Tibial artery (tissue), 4 donors: ENCODE measurements at regions not wholly inside any gene's neighbourhood (a gene's known extent, or its start where the extent isn't known, plus 50 kb on each side); places are given as distances from the start of the nearest gene placed in this dataset.

Source experiments
- DNase-seq, 2 donors: peaks; one replicate each; pipeline ENCODE4 v3.0.0-alpha.2; 2019
- H3K27ac ChIP-seq, 2 donors: fragments of 200-600 bp; sonication (generic) in 1 of 2; 1 replicate in 1 of 2; 2 replicates in 1 of 2; pipeline ENCODE4 v1.5.1; 2018 to 2019; ENCODE audit warnings: mild to moderate bottlenecking in 1 of 2
- H3K27me3 ChIP-seq, 2 donors: fragments of 200-600 bp; sonication (generic) in 1 of 2; one replicate each; pipeline versions ENCODE4 v1.5.1 to v1.6.0; 2016 to 2019
- H3K36me3 ChIP-seq, 3 donors: fragments of 200-600 bp; sonication (generic) in 2 of 3; one replicate each; pipeline ENCODE4 v1.5.1; 2016 to 2019; ENCODE audit warnings: mild to moderate bottlenecking in 2 of 3
- H3K4me1 ChIP-seq, 4 donors: fragments of 200-600 bp; sonication (generic) in 2 of 4; 1 replicate in 3 of 4; 2 replicates in 1 of 4; pipeline ENCODE4 v1.5.1; 2016 to 2019
- H3K4me3 ChIP-seq, 2 donors: fragments of 200-600 bp; sonication (generic) in 1 of 2; 1 replicate in 1 of 2; 2 replicates in 1 of 2; pipeline ENCODE4 v1.5.1; 2018 to 2019; ENCODE audit warnings: mild to moderate bottlenecking in 2 of 2
- H3K9me3 ChIP-seq, 3 donors: fragments of 200-600 bp; sonication (generic) in 1 of 3; one replicate each; pipeline ENCODE4 v1.5.1; 2016 to 2019
- CTCF ChIP-seq, 2 experiments: fragments of 200-600 bp in 1 of 2; fragments of 450-650 bp in 1 of 2; IDR thresholded peaks; one replicate each; pipeline ENCODE4 v1.5.1; 2017 to 2019; ENCODE audit warnings: antibody characterized with exemption in 2 of 2, mild to moderate bottlenecking in 1 of 2, moderate library complexity in 1 of 2
- intact Hi-C: fragments of 100-400 bp; cut with DNase I; formaldehyde crosslinking; loops from one replicate; pipeline ENCODE4 v1.15.0; 2023; ENCODE audit warnings: low total_unique reads

GRCh38 chr17:52524096-52524637, 365.7 kb upstream of the CA10 start:
- TF ChIP-seq CTCF (IDR thresholded peaks at IDR 0.05) = no peak
- Histone ChIP-seq H3K9me3 (no peaks in the 10 kb centered on the region), H3K4me3 (no peak overlapping the region), H3K36me3 (no peaks in the 10 kb centered on the region), H3K27me3 (no peaks in the 10 kb centered on the region), H3K4me1 (no peaks in the 10 kb centered on the region), H3K27ac (no peak overlapping the region)
- intact Hi-C loops = no loop called here
- no peak for DNase-seq

DNA sequence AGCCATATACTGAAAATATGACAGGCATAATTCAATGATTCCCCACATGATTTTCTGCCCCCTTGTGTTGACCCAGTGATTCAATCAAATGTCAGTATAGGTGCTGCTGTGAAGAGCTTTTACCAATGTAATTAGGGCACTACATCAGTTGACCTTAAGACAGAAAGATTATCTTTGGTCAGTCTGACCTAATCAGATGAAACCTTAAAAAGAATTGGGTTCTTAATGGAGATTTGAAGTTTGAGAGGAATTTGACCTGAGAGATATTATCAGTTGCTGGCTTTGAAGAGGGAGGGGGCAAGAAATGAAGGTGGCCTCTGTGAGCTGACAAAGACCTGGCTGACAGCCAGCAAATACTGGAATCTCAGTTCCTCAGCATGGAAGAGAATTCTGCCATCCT, 358.7 kb upstream of the CA10 start:
- no peaks in the 10 kb centered on the region for H3K27me3 ChIP-seq
- intact Hi-C loops = no loop called here

GRCh38 chr17:52515927-52516326, 357.4 kb upstream of the CA10 start:
- H3K4me1 ChIP-seq = no peaks in the 10 kb centered on the region
- DNase-seq = no peak
- intact Hi-C loops = no loop called here

More for the DNA sequence above, 358.7 kb upstream of the CA10 start:
- Histone ChIP-seq H3K36me3 (no peaks in the 10 kb centered on the region), H3K9me3 (no peaks in the 10 kb centered on the region), H3K4me1 (no peaks in the 10 kb centered on the region), H3K4me3 (no peak overlapping the region), H3K27ac (no peak overlapping the region)
- no peak for DNase-seq
- TF ChIP-seq CTCF (IDR thresholded peaks at IDR 0.05) = no peak

GRCh38 chr17:52505601-52506000, 347.1 kb upstream of the CA10 start:
- Histone ChIP-seq H3K4me1 (no peaks in the 10 kb centered on the region), H3K27me3 (no peaks in the 10 kb centered on the region), H3K27ac (no peak overlapping the region), H3K9me3 (no peaks in the 10 kb centered on the region), H3K36me3 (no peaks in the 10 kb centered on the region), H3K4me3 (no peak overlapping the region)
- intact Hi-C loops = no loop called here
- TF ChIP-seq CTCF (IDR thresholded peaks at IDR 0.05) = no peak
- no peak for DNase-seq

More at GRCh38 chr17:52515927-52516326, 357.4 kb upstream of the CA10 start:
- H3K9me3 ChIP-seq = no peaks in the 10 kb centered on the region
- no peaks in the 10 kb centered on the region for H3K36me3 ChIP-seq
- no peak for TF ChIP-seq CTCF (IDR thresholded peaks at IDR 0.05)
- H3K4me3 ChIP-seq = no peak overlapping the region
- H3K27me3 ChIP-seq = no peaks in the 10 kb centered on the region
- no peak overlapping the region for H3K27ac ChIP-seq

DNA sequence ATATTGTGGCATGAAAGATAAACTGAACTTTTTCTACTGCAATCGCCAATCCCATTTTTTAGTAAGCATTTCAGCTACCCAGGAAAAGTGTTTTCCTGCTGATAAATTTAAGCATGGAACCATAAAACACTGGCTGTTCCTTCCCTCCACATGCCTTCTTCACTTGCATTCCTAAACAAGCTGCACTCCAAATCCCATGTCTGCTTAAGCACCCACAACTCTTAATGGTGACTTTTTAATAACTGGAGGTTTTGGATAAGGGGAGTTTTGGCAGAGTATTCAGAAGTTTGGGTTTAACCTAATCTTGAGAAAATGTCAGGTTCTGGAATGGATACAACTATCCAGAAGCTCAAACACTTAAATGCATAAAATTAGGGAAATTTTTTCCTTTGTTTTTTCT, 345.6 kb upstream of the CA10 start:
- H3K36me3 ChIP-seq = no peaks in the 10 kb centered on the region
- H3K4me1 ChIP-seq = no peaks in the 10 kb centered on the region
- H3K9me3 ChIP-seq = no peaks in the 10 kb centered on the region
- intact Hi-C loops = no loop called here
- no peak overlapping the region for H3K4me3 ChIP-seq
- no peak overlapping the region for H3K27ac ChIP-seq
- H3K27me3 ChIP-seq = no peaks in the 10 kb centered on the region
- DNase-seq = no peak
- TF ChIP-seq CTCF (IDR thresholded peaks at IDR 0.05) = no peak

GRCh38 chr17:52495646-52496045, 337.1 kb upstream of the CA10 start:
- intact Hi-C loops = no loop called here
- Histone ChIP-seq H3K27me3 (no peaks in the 10 kb centered on the region), H3K4me3 (no peak overlapping the region), H3K36me3 (no peaks in the 10 kb centered on the region), H3K27ac (no peak overlapping the region), H3K9me3 (no peaks in the 10 kb centered on the region), H3K4me1 (no peaks in the 10 kb centered on the region)
- no peak for TF ChIP-seq CTCF (IDR thresholded peaks at IDR 0.05)
- DNase-seq = no peak
